Transverse colon (tissue), 3 donors: ENCODE measurements at regions not wholly inside any gene's neighbourhood (a gene's known extent, or its start where the extent isn't known, plus 50 kb on each side); places are given as distances from the start of the nearest gene placed in this dataset.

Source experiments
- CTCF ChIP-seq, 5 experiments: fragments of 200-600 bp in 3 of 5; fragments of 450-650 bp in 2 of 5; sonication (generic) in 3 of 5; IDR thresholded peaks; 1 replicate in 2 of 5; 2 replicates in 3 of 5; pipeline ENCODE4 v1.5.1; 2016 to 2017; ENCODE audit warnings: antibody characterized with exemption in 5 of 5, inconsistent platforms in 3 of 5, mild to moderate bottlenecking in 2 of 5, moderate library complexity in 1 of 5
- EP300 ChIP-seq: sonication (generic); formaldehyde crosslinking; IDR thresholded peaks from one replicate; pipeline ENCODE4 v1.6.1; 2017; ENCODE audit warnings: antibody characterized with exemption, low read depth

DNA sequence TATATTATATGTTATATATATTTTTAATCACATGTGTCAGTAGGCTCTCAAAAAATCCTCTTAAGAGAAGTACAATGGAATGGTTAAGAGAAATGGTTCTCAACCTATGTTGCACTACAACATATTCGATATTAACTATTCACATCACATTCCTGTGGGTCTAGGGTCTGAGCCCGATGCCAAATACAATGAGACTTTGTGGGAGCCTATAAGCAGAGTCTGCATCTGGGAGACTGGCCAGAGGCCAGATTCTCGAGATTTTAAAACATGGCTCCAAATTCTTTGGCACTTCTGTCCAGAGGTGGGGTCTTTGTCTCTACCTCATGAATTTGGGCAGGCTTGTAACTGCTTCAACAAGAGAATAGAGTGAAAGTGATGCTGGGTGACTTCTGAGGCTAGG, 79.4 kb upstream of the NBEA start:
- TF ChIP-seq EP300 (no peak), CTCF (IDR thresholded peaks at IDR 0.05) (no peak)
